GM23338 (cell line): ENCODE measurements at regions not wholly inside any gene's neighbourhood (a gene's known extent, or its start where the extent isn't known, plus 50 kb on each side); places are given as distances from the start of the nearest gene placed in this dataset.

Experiments
- ATAC-seq: fragments of 200-7000 bp; cut with Tn5 transposase; 3 replicates; pipeline ENCODE4 v1.9.1; 2020
- DNase-seq: peaks from one replicate; pipeline ENCODE4 v3.0.0-alpha.2; 2015; ENCODE audit warnings: low spot score
- H2AFZ ChIP-seq: fragments of 200-600 bp; sonication (generic); 2 replicates; pipeline ENCODE4 v1.8.0; 2016; ENCODE audit warnings: antibody characterized with exemption, mild to moderate bottlenecking, moderate library complexity
- H3F3A ChIP-seq: fragments of 200-600 bp; sonication (generic); replicated peaks from 2 replicates; pipeline ENCODE4 v1.8.0; 2017; ENCODE audit warnings: antibody characterized with exemption, mixed run types, low read depth
- H3K27ac ChIP-seq: fragments of 200-600 bp; sonication (generic); 2 replicates; pipeline ENCODE4 v1.6.1; 2016; ENCODE audit warnings: low read depth
- H3K27me3 ChIP-seq: fragments of 200-600 bp; sonication (generic); 2 replicates; pipeline ENCODE4 v1.8.0; 2016; ENCODE audit warnings: mild to moderate bottlenecking, mixed run types, moderate library complexity; ENCODE audit not compliant: insufficient read depth
- H3K36me3 ChIP-seq: fragments of 200-600 bp; sonication (generic); 2 replicates; pipeline ENCODE4 v1.8.0; 2016; ENCODE audit warnings: mild to moderate bottlenecking; ENCODE audit not compliant: insufficient read depth
- H3K4me1 ChIP-seq: fragments of 200-600 bp; sonication (generic); 2 replicates; pipeline ENCODE4 v1.8.0; 2016; ENCODE audit warnings: mild to moderate bottlenecking, moderate library complexity; ENCODE audit not compliant: insufficient read depth
- H3K4me2 ChIP-seq: fragments of 200-600 bp; sonication (generic); 2 replicates; pipeline ENCODE4 v1.7.1; 2017; ENCODE audit warnings: mixed run types
- H3K4me3 ChIP-seq: fragments of 200-600 bp; sonication (generic); 2 replicates; pipeline ENCODE4 v1.6.1; 2016; ENCODE audit warnings: mixed run types
- H3K79me2 ChIP-seq: fragments of 200-600 bp; sonication (generic); replicated peaks from 2 replicates; pipeline ENCODE4 v1.8.0; 2017; ENCODE audit warnings: mild to moderate bottlenecking; ENCODE audit not compliant: insufficient read depth
- H3K9me2 ChIP-seq: fragments of 200-600 bp; sonication (generic); 2 replicates; pipeline ENCODE4 v1.8.0; 2017; ENCODE audit not compliant: insufficient read depth
- H4K20me1 ChIP-seq: fragments of 200-600 bp; sonication (generic); replicated peaks from 2 replicates; pipeline ENCODE4 v1.8.0; 2017; ENCODE audit warnings: mild to moderate bottlenecking; ENCODE audit not compliant: insufficient read depth
- H3K27ac Mint-ChIP-seq: 2 replicates; pipeline ENCODE4 v1.8.0; 2020; ENCODE audit warnings: inconsistent platforms, mild to moderate bottlenecking, moderate library complexity, mixed read lengths
- H3K27me3 Mint-ChIP-seq: 3 replicates; pipeline ENCODE4 v1.8.0; 2022; ENCODE audit warnings: low read depth, mild to moderate bottlenecking, moderate library complexity, mixed read lengths, inconsistent platforms; ENCODE audit not compliant: insufficient read depth, poor library complexity
- H3K36me3 Mint-ChIP-seq: 3 replicates; pipeline ENCODE4 v1.8.0; 2021; ENCODE audit warnings: low read depth, mild to moderate bottlenecking, inconsistent platforms, moderate library complexity, mixed read lengths
- H3K4me1 Mint-ChIP-seq: 3 replicates; pipeline ENCODE4 v1.8.0; 2020; ENCODE audit warnings: mild to moderate bottlenecking, inconsistent platforms, mixed read lengths
- H3K4me3 Mint-ChIP-seq: 3 replicates; pipeline ENCODE4 v1.8.0; 2021; ENCODE audit warnings: moderate library complexity, mild to moderate bottlenecking, inconsistent platforms, mixed read lengths
- H3K9me3 Mint-ChIP-seq: 3 replicates; pipeline ENCODE4 v1.8.0; 2020; ENCODE audit warnings: moderate library complexity, mild to moderate bottlenecking, inconsistent platforms, mixed read lengths
- CREB1 ChIP-seq: fragments of 250-450 bp; sonication (Bioruptor Pico); IDR thresholded peaks from 2 replicates; pipeline ENCODE4 v1.5.0; 2020; ENCODE audit warnings: low read depth, mild to moderate bottlenecking, moderate library complexity
- CTCF ChIP-seq, 2 experiments: fragments of 200-600 bp in 1 of 2; sonication (generic) in 1 of 2; conservative IDR thresholded peaks; 2 replicates each; pipeline versions ENCODE4 v1.5.1 to v1.6.1; 2016 to 2017; ENCODE audit warnings: antibody characterized with exemption in 2 of 2, low read depth in 2 of 2, mild to moderate bottlenecking in 2 of 2, moderate library complexity in 1 of 2
- ETS1 ChIP-seq: IDR thresholded peaks from 2 replicates; pipeline ENCODE4 v1.6.1; 2016; ENCODE audit warnings: antibody characterized with exemption
- EZH2phosphoT487 ChIP-seq: fragments of 200-600 bp; sonication (generic); IDR thresholded peaks from one replicate; pipeline ENCODE4 v1.8.1; 2018; ENCODE audit warnings: antibody characterized with exemption; ENCODE audit not compliant: unreplicated experiment
- JUNB ChIP-seq: IDR thresholded peaks from one replicate; pipeline ENCODE4 v1.6.1; 2016; ENCODE audit warnings: antibody characterized with exemption; ENCODE audit not compliant: unreplicated experiment
- NANOG ChIP-seq: IDR thresholded peaks from 2 replicates; pipeline ENCODE4 v1.6.1; 2016; ENCODE audit warnings: antibody characterized with exemption, borderline replicate concordance
- REST ChIP-seq: IDR thresholded peaks from one replicate; pipeline ENCODE4 v1.6.1; 2018; ENCODE audit warnings: antibody characterized with exemption; ENCODE audit not compliant: unreplicated experiment
- STAT1 ChIP-seq: IDR thresholded peaks from one replicate; pipeline ENCODE4 v1.6.1; 2016; ENCODE audit warnings: antibody characterized with exemption; ENCODE audit not compliant: unreplicated experiment
- ZNF114 ChIP-seq: fragments of 250-450 bp; sonication (Bioruptor Pico); IDR thresholded peaks from 2 replicates; pipeline ENCODE4 v1.5.0; 2020; ENCODE audit warnings: mild to moderate bottlenecking, moderate library complexity

- TF ChIP-seq REST = no peak
- no peak for TF ChIP-seq ZNF114 (CRISPR knock-in tag)
- no peak for TF ChIP-seq CREB1 (CRISPR knock-in tag)
- no peak for TF ChIP-seq CTCF (conservative IDR thresholded peaks at IDR 0.05; ENCODE audit: low read depth in 2 of 2)
- TF ChIP-seq NANOG = no peak
- no peak for TF ChIP-seq STAT1
Observed at GRCh38 chr5:135088911-135089310, 54.9 kb upstream of the PITX1 start (continued).

- no peak overlapping the region for H2AFZ ChIP-seq
- H3K4me3 Mint-ChIP-seq = no peak overlapping the region
- H3K79me2 ChIP-seq = no peaks in the 10 kb centered on the region
- no peaks in the 10 kb centered on the region for H3K27me3 ChIP-seq
- no peak overlapping the region for H3K4me2 ChIP-seq
- H4K20me1 ChIP-seq = no peaks in the 10 kb centered on the region
- peaks cover 3% of the 10 kb centered on the region for H3K27me3 Mint-ChIP-seq
- peaks cover 3% of the 10 kb centered on the region; the same call in 1 of the 3 replicates for H3K4me1 Mint-ChIP-seq
- no peak overlapping the region for H3K27ac ChIP-seq
- H3K4me3 ChIP-seq = no peak overlapping the region
- no peaks in the 10 kb centered on the region for H3K9me2 ChIP-seq
- H3K36me3 Mint-ChIP-seq = no peaks in the 10 kb centered on the region
- ATAC-seq (no peak), DNase-seq (no peak)
- no peaks in the 10 kb centered on the region for H3K36me3 ChIP-seq
- H3K9me3 Mint-ChIP-seq = no peaks in the 10 kb centered on the region; the same call in 2 of the 3 replicates
- H3F3A ChIP-seq = no peaks in the 10 kb centered on the region
- no peak overlapping the region for H3K27ac Mint-ChIP-seq
- no peaks in the 10 kb centered on the region for H3K4me1 ChIP-seq
- TF ChIP-seq CREB1 (CRISPR knock-in tag) (no peak), ZNF114 (CRISPR knock-in tag) (no peak), STAT1 (no peak), CTCF (conservative IDR thresholded peaks at IDR 0.05; ENCODE audit: low read depth in 2 of 2) (no peak), JUNB (no peak), EZH2phosphoT487 (no peak), REST (no peak), ETS1 (no peak)
Observed at GRCh38 chr5:135087950-135088349, 53.9 kb upstream of the PITX1 start.
